Left cardiac atrium (tissue), 4 donors: ENCODE measurements at regions not wholly inside any gene's neighbourhood (a gene's known extent, or its start where the extent isn't known, plus 50 kb on each side); places are given as distances from the start of the nearest gene placed in this dataset.
"Not testable (repeated sequence)": the region's sequence is repeated elsewhere in the genome, so short reads cannot be mapped to it uniquely, and the experiment has no call there.

Source experiments
- ATAC-seq, 2 donors: fragments of 200-7000 bp; cut with Tn5 transposase; one replicate each; pipeline ENCODE4 v1.9.1; 2020; ENCODE audit warnings: mild to moderate bottlenecking in 2 of 2, moderate library complexity in 2 of 2
- DNase-seq: peaks from one replicate; pipeline ENCODE4 v3.0.0-alpha.2; 2020
- intact Hi-C, 2 donors: fragments of 100-400 bp; cut with DNase I; formaldehyde crosslinking; loops; one replicate each; pipeline versions ENCODE4 v1.14.1 to v1.15.1; 2022 to 2023
- donor health status: DM: no; HTN: yes; CAD: no.
- donor health status: DM: no; HTN: yes; CAD: no; lungs with severe emphysema.
- donor health status: DM: yes; HTN: yes; CAD: no.
- donor health status: Dilated cardiomyopathy.

- ATAC-seq (no peak), DNase-seq (no peak)
- intact Hi-C loops, result loop anchor here in 1 of 2 donors (10.0 kb wide), 1 partner anchor 286 kb away; no protein-coding TSS in a partner anchor
Observed at GRCh38 chr5:120159155-120159554, 304.9 kb upstream of the PRR16 start.

GRCh38 chr5:120160124-120160895 lies 303.8 kb upstream of the PRR16 start:
- intact Hi-C loops, result no loop called here
- ATAC-seq, result no peak
- no peak for DNase-seq

DNA sequence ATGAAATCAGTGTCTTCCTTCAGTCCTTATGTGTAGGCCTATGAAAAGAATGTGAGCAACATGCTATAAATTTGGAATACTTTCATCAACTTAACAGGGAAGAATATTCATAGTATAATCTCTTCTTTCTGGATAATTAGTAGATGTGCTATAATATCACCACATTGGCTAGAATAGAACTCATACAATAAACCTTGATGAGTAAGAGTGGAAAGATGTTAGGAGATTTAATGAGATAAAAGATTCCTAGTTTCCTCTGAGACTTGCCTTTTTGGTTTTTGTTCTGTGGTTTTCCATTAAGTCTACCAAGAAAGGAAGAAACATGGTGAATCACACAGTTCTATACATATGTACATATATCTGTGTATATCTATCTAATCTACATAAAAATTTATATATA lies 301.8 kb upstream of the PRR16 start:
- DNase-seq, result no peak
- no peak for ATAC-seq
- intact Hi-C loops, result no loop called here

- intact Hi-C loops, result no loop called here
- ATAC-seq (no peak), DNase-seq (no peak)
Observed at GRCh38 chr5:120164037-120164436, 300.1 kb upstream of the PRR16 start.

- ATAC-seq (no peak), DNase-seq (no peak)
- intact Hi-C loops, result no loop called here
Observed at GRCh38 chr5:120164986-120165385, 299.1 kb upstream of the PRR16 start.

- intact Hi-C loops, result no loop called here
- ATAC-seq, result no peak
- no peak for DNase-seq
Observed at GRCh38 chr5:120173125-120173524, 291.0 kb upstream of the PRR16 start.

DNA sequence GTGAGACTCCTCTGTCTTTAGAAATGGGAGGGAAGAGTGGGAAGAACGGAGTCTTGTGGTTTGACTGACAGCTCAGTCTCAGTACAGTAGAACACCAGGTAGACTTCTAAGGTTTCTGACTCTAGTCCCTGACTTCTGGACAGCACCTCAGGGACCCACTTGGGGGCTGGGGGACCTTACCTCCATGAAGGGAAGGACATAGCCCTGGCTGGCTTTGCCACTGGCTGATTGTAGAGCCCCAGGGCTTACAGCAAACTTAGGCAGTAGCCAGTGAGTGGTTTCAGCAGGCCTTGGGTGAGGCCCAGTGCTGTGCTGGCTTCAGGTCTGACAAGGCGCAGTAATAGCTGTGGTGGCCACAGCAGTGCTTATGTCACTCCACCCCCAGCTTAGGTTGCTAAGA lies 290.0 kb upstream of the PRR16 start:
- ATAC-seq (no peak), DNase-seq (no peak)
- intact Hi-C loops, result no loop called here

GRCh38 chr5:120181238-120181637 lies 282.9 kb upstream of the PRR16 start:
- DNase-seq, ATAC-seq, intact Hi-C loops: not testable (repeated sequence)

- intact Hi-C loops, result not testable (repeated sequence)
Observed at GRCh38 chr5:120194650-120195049, 269.4 kb upstream of the PRR16 start.

GRCh38 chr5:120199559-120199958 lies 264.5 kb upstream of the PRR16 start:
- DNase-seq (no peak), ATAC-seq (no peak)
- intact Hi-C loops, result no loop called here

More at GRCh38 chr5:120194650-120195049, 269.4 kb upstream of the PRR16 start:
- not testable (repeated sequence) for DNase-seq, ATAC-seq

DNA sequence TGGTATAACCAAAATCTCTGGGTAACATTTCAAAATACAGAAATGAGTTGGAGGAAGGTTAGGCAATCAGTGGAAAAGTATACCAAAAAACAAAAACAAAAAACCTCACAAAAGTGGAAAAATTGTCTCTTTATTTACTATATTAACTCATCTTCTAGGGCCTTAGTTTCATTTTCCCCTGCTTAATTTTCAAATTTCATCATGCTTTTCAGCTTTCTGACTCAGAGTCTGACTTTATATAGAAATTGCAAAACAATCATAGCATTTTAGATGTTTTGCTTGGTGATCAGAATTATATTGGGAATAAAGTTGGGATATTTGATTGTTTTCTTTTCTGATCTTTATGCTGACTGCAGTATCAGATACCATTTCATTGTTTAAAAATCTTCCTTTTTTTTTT lies 257.0 kb upstream of the PRR16 start:
- ATAC-seq, result no peak
- no peak for DNase-seq
- intact Hi-C loops, result no loop called here

- ATAC-seq, result no peak
- DNase-seq, result no peak
- intact Hi-C loops, result no loop called here
Observed at GRCh38 chr5:120217001-120217400, 247.1 kb upstream of the PRR16 start.

GRCh38 chr5:120219988-120220387 lies 244.1 kb upstream of the PRR16 start:
- intact Hi-C loops, result no loop called here
- DNase-seq, result no peak
- no peak for ATAC-seq

- intact Hi-C loops, result no loop called here
- ATAC-seq, result no peak
- no peak for DNase-seq
Observed at GRCh38 chr5:120225524-120225923, 238.6 kb upstream of the PRR16 start.

- ATAC-seq (no peak), DNase-seq (no peak)
- intact Hi-C loops, result no loop called here
Observed at GRCh38 chr5:120228262-120229031, 235.7 kb upstream of the PRR16 start.

- ATAC-seq (no peak), DNase-seq (no peak)
- intact Hi-C loops, result no loop called here
Observed at GRCh38 chr5:120229036-120229435, 235.1 kb upstream of the PRR16 start.

DNA sequence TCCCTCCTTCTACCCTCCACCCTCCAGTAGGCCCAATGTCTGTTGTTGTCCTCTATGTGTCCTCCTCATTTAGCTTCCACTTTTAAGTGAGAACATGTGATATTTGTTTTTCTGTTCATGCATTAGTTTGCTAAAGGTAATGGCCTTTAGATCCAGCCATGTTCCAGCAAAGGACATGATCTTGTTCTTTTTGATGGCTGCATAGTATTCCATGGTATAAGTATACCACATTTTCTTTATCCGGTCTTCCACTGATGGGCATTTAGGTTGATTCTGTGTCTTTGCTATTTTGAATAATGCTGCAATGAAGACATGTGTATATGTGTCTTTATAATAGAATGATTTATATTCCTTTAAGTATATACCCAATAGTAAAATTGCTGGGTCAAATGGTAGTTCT lies 232.5 kb upstream of the PRR16 start:
- no peak for ATAC-seq
- intact Hi-C loops, result no loop called here
- DNase-seq, result no peak

DNA sequence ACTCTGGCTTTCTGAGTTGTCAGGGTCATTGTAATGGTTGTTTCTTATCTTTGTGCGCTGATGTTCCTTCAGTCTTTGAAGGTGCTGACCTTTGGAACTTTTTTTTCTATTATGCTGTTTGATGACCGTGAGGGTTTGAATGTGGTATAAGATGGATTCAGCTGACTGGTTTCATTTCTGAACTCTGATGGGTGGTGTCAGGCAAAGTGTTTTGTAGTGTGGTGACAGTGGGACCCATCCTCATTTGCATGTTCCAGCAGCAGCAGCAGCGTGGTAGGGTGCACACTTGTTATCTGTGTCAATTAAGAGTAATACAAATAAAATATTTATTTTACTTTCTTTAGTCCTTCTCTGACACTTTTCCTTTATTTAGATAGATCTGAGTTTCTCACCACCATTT lies 227.7 kb upstream of the PRR16 start:
- intact Hi-C loops, result no loop called here
- no peak for ATAC-seq
- no peak for DNase-seq

GRCh38 chr5:120239086-120239485 lies 225.0 kb upstream of the PRR16 start:
- intact Hi-C loops, result no loop called here
- ATAC-seq (no peak), DNase-seq (no peak)

GRCh38 chr5:120240706-120241105 lies 223.4 kb upstream of the PRR16 start:
- DNase-seq (no peak), ATAC-seq (no peak)
- intact Hi-C loops, result no loop called here

- intact Hi-C loops, result no loop called here
- ATAC-seq, result peak in 1 of 2 donors; percentile 47
Observed at GRCh38 chr5:120241400-120241799, 222.7 kb upstream of the PRR16 start.

More at GRCh38 chr5:120241400-120241799, 222.7 kb upstream of the PRR16 start:
- no peak for DNase-seq
